SK-N-SH (cell line): ENCODE measurements at regions not wholly inside any gene's neighbourhood (a gene's known extent, or its start where the extent isn't known, plus 50 kb on each side); places are given as distances from the start of the nearest gene placed in this dataset.

Experiments used
- CTCF ChIA-PET: fragments of 300-600, 350-600 bp; formaldehyde crosslinking; extraction: SDS; loops from one replicate; lab custom pipeline; 2021; lab: Yijun Ruan, JAX
- POLR2A ChIA-PET: fragments of 350-600 bp; sonication (Branson Sonifier 250); formaldehyde crosslinking; extraction: SDS; loops from one replicate; lab custom pipeline; 2020; ENCODE audit warnings: antibody characterized with exemption, inconsistent platforms; lab: Yijun Ruan, JAX
- DNase-seq: peaks from one replicate; pipeline ENCODE4 v3.0.0; 2012
- H2AFZ ChIP-seq: fragments of 200-600 bp; sonication (generic); 2 replicates; pipeline ENCODE4 v1.8.1; 2016; ENCODE audit warnings: antibody characterized with exemption, mild to moderate bottlenecking, low read depth
- H3F3A ChIP-seq: fragments of 200-600 bp; sonication (generic); replicated peaks from 2 replicates; pipeline ENCODE3; 2016; ENCODE audit warnings: antibody characterized with exemption, mild to moderate bottlenecking; ENCODE audit not compliant: insufficient read depth
- H3K27ac ChIP-seq, 2 experiments: fragments of 200-500 bp in 1 of 2; fragments of 200-600 bp in 1 of 2; sonication (Bioruptor generic) in 1 of 2; sonication (generic), shearing (Covaris generic) in 1 of 2; 2 replicates each; pipeline versions ENCODE4 v1.5.1 to v1.6.1; 2014 to 2016; ENCODE audit warnings: low read depth in 2 of 2, inconsistent platforms in 1 of 2, low read length in 1 of 2, mild to moderate bottlenecking in 1 of 2, mixed read lengths in 1 of 2
- H3K27me3 ChIP-seq: fragments of 200-600 bp; sonication (generic), shearing (Covaris generic); 2 replicates; pipeline ENCODE4 v1.6.1; 2016; ENCODE audit warnings: mixed run types; ENCODE audit not compliant: insufficient read depth
- H3K36me3 ChIP-seq, 2 experiments: fragments of 200-500 bp in 1 of 2; fragments of 200-600 bp in 1 of 2; sonication (Bioruptor generic) in 1 of 2; sonication (generic) in 1 of 2; replicated peaks in 1 of 2; 2 replicates each; pipeline versions ENCODE3 to v1.5.1; 2014 to 2016; ENCODE audit warnings: low read length in 1 of 2, mild to moderate bottlenecking in 1 of 2; ENCODE audit not compliant: insufficient read depth in 2 of 2, control insufficient read depth in 1 of 2
- H3K4me1 ChIP-seq, 2 experiments: fragments of 200-500 bp in 1 of 2; fragments of 200-600 bp in 1 of 2; sonication (Bioruptor generic) in 1 of 2; sonication (generic), shearing (Covaris generic) in 1 of 2; 2 replicates each; pipeline versions ENCODE4 v1.5.1 to v1.6.1; 2014 to 2016; ENCODE audit warnings: low read depth in 1 of 2, low read length in 1 of 2, mixed run types in 1 of 2; ENCODE audit not compliant: insufficient read depth in 2 of 2, control insufficient read depth in 1 of 2
- H3K4me2 ChIP-seq: fragments of 200-600 bp; sonication (generic), shearing (Covaris generic); 2 replicates; pipeline ENCODE4 v1.6.1; 2017; ENCODE audit warnings: mixed run types
- H3K4me3 ChIP-seq, 2 experiments: fragments of 200-500 bp in 1 of 2; fragments of 200-600 bp in 1 of 2; sonication (Bioruptor generic) in 1 of 2; sonication (generic), shearing (Covaris generic) in 1 of 2; 2 replicates each; pipeline versions ENCODE4 v1.5.1 to v1.8.1; 2014 to 2016; ENCODE audit warnings: low read depth in 2 of 2, inconsistent platforms in 1 of 2, low read length in 1 of 2, mild to moderate bottlenecking in 1 of 2, mixed read lengths in 1 of 2, moderate library complexity in 1 of 2
- H3K79me2 ChIP-seq: fragments of 200-600 bp; sonication (generic); 2 replicates; pipeline ENCODE4 v1.8.1; 2017; ENCODE audit warnings: mild to moderate bottlenecking; ENCODE audit not compliant: insufficient read depth
- H3K9ac ChIP-seq: fragments of 200-600 bp; sonication (generic); 2 replicates; pipeline ENCODE4 v1.6.1; 2017; ENCODE audit warnings: mixed run types
- H3K9me2 ChIP-seq: fragments of 200-600 bp; sonication (generic); 2 replicates; pipeline ENCODE4 v1.6.1; 2017; ENCODE audit warnings: mixed run types
- H3K9me3 ChIP-seq: fragments of 200-600 bp; sonication (generic); 2 replicates; pipeline ENCODE4 v1.6.1; 2017; ENCODE audit warnings: mixed run types, mild to moderate bottlenecking, moderate library complexity
- H4K20me1 ChIP-seq: fragments of 200-600 bp; sonication (generic); 2 replicates; pipeline ENCODE4 v1.6.1; 2017; ENCODE audit warnings: mild to moderate bottlenecking, mixed run types; ENCODE audit not compliant: insufficient read depth
- CHD2 ChIP-seq: fragments of 150-350 bp; IDR thresholded peaks from 2 replicates; pipeline ENCODE4 v1.6.1; 2018; ENCODE audit warnings: low read length; ENCODE audit not compliant: partially characterized antibody
- ELF1 ChIP-seq: IDR thresholded peaks from 2 replicates; pipeline ENCODE4 v1.4.0; 2012
- FOXJ3 ChIP-seq: sonication (generic); formaldehyde crosslinking; IDR thresholded peaks from 2 replicates; pipeline ENCODE4 v1.5.1; 2020; ENCODE audit warnings: mild to moderate bottlenecking, missing genetic modification reagents
- GABPA ChIP-seq: IDR thresholded peaks from 2 replicates; pipeline ENCODE4 v1.4.0; 2012; ENCODE audit warnings: low read depth, mild to moderate bottlenecking
- GATA2 ChIP-seq: sonication (generic); formaldehyde crosslinking; IDR thresholded peaks from 2 replicates; pipeline ENCODE4 v1.5.0; 2020; ENCODE audit warnings: mild to moderate bottlenecking, missing genetic modification reagents
- JUND ChIP-seq: IDR thresholded peaks from 2 replicates; pipeline ENCODE4 v1.4.0; 2012
- MAX ChIP-seq: IDR thresholded peaks from 2 replicates; pipeline ENCODE4 v1.4.0; 2012; ENCODE audit warnings: low read depth
- MEF2A ChIP-seq: IDR thresholded peaks from 2 replicates; pipeline ENCODE4 v1.4.0; 2012; ENCODE audit warnings: low read depth, borderline replicate concordance
- POLR2AphosphoS5 ChIP-seq: IDR thresholded peaks from 2 replicates; pipeline ENCODE4 v1.6.1; 2012; ENCODE audit warnings: low read depth, low read length
- RAD21 ChIP-seq: IDR thresholded peaks from 2 replicates; pipeline ENCODE4 v1.6.1; 2012; ENCODE audit warnings: mild to moderate bottlenecking, low read length
- RCOR1 ChIP-seq: fragments of 150-350 bp; IDR thresholded peaks from 2 replicates; pipeline ENCODE4 v1.6.1; 2017; ENCODE audit warnings: antibody characterized with exemption, low read length
- SMC3 ChIP-seq: IDR thresholded peaks from 2 replicates; pipeline ENCODE4 v1.6.1; 2012; ENCODE audit warnings: low read depth, low read length, improper control_type of control experiment
- TAF1 ChIP-seq: IDR thresholded peaks from 2 replicates; pipeline ENCODE4 v1.6.1; 2012; ENCODE audit warnings: low read depth, mild to moderate bottlenecking, low read length, moderate library complexity, borderline replicate concordance
- TCF12 ChIP-seq: IDR thresholded peaks from 2 replicates; pipeline ENCODE4 v1.4.0; 2012
- TEAD4 ChIP-seq: IDR thresholded peaks from 2 replicates; pipeline ENCODE4 v1.4.0; 2012; ENCODE audit warnings: mild to moderate bottlenecking, borderline replicate concordance; ENCODE audit not compliant: insufficient read depth
- YY1 ChIP-seq: IDR thresholded peaks from 2 replicates; pipeline ENCODE4 v1.4.0; 2012; ENCODE audit warnings: low read depth, mild to moderate bottlenecking
- WGBS: methylation state at CpG from one replicate; pipeline ENCODE4 v1.1.6; 2017; ENCODE audit warnings: low lambda C conversion rate; 5-methylcytosine and 5-hydroxymethylcytosine counted together
- TF ChIP-seq, protein P1 (sequence below): fragments of 150-350 bp; IDR thresholded peaks from 2 replicates; pipeline ENCODE4 v1.6.1; 2016; ENCODE audit warnings: mild to moderate bottlenecking, low read depth, low read length
- TF ChIP-seq, protein P2 (sequence below): fragments of 200-600 bp; sonication (generic); IDR thresholded peaks from 2 replicates; pipeline ENCODE4 v1.6.1; 2017; ENCODE audit warnings: antibody characterized with exemption, mild to moderate bottlenecking, moderate library complexity

DNA sequence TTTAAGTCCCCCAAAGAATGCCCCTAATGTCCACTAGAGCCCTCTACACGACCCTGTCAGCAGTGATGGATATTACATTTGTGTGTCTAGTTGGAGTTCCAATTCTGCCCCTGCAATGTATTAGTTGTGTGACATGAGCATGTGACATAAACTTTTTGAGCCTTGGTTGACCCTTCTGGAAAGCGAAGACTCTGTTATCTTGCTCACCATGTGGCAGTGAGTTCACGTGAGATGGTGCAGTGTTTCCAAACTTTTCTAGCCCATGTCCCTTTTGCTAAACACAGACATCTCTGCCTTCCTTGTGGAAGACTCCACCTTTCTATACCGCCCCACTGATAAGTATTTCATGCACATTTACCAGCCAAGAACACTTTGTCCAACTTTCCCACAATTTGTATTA is 87.0 kb upstream of the BOD1 start (continued):
- TF ChIP-seq, protein P1, sequence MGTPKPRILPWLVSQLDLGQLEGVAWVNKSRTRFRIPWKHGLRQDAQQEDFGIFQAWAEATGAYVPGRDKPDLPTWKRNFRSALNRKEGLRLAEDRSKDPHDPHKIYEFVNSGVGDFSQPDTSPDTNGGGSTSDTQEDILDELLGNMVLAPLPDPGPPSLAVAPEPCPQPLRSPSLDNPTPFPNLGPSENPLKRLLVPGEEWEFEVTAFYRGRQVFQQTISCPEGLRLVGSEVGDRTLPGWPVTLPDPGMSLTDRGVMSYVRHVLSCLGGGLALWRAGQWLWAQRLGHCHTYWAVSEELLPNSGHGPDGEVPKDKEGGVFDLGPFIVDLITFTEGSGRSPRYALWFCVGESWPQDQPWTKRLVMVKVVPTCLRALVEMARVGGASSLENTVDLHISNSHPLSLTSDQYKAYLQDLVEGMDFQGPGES = no peak
- TF ChIP-seq RCOR1 = no peak
- TF ChIP-seq, all 33 proteins: peak for 0

DNA sequence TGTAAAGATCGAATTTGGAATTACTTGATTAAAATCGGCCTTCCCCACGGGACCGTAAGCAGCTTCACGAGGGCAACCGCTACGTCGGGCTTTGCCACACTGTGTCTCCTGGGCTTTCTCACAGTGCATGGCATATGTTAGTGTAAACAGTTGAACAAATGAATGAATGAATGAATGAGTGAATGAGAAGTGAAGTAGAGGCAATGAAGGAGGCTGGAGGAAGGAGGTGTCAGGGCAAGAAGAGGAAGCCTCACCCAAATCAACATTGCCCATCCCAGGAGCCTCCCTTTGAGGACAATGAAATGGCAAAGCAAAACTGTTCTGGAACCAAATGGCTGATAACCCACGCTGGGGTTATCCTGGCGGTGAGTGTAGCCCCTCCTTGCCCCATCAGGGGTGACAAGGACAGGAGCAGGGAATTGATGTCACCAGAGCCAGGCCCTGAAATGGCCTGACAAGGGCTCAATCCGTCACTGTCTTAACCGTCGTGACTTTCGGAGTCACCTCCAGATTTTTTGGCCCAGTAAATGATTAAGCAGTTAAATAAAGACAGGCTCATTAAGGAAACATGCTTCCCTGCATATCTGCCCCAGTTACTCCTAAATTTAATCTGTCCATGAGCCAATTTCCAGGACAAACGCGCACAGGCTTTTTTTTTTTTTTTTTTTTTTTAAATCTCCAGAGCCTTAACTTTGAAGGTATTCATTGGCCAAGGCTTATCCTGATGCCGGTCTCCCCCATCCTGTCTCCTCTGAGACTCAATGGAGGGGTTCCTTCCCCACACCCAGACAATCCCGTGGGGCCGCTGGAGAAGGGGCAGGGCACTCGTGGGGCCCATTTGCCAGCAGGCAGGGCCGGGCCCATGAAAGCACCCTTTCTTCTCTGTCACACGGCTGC is 88.4 kb upstream of the BOD1 start:
- Histone ChIP-seq H3F3A (no peaks in the 10 kb centered on the region), H3K4me2 (no peak overlapping the region), H3K4me1 (peaks cover 0 to 43% of the 10 kb centered on the region in 2 experiments; a peak in 1 of 4 replicates), H2AFZ (no peak overlapping the region), H3K27me3 (no peaks in the 10 kb centered on the region), H3K4me3 (no peak overlapping the region), H4K20me1 (no peaks in the 10 kb centered on the region), H3K36me3 (no peaks in the 10 kb centered on the region), H3K9ac (no peak overlapping the region), H3K9me3 (no peaks in the 10 kb centered on the region), H3K79me2 (no peaks in the 10 kb centered on the region), H3K27ac (no peak overlapping the region), H3K9me2 (no peaks in the 10 kb centered on the region)
- ChIA-PET CTCF (interaction anchor here (1.0 kb wide), 1 partner anchor 45 kb away, joined by 3 read pairs; no protein-coding TSS in a partner anchor), POLR2A (no interaction called here)
- 77% methylated on average over 22 of the region's 22 CpGs for WGBS
- DNase-seq = no peak
- no peak for TF ChIP-seq FOXJ3 (CRISPR knock-in tag)
- no peak for TF ChIP-seq CHD2
- TF ChIP-seq POLR2AphosphoS5 = no peak
- TF ChIP-seq TEAD4 = no peak
- TF ChIP-seq ELF1 = no peak
- TF ChIP-seq TAF1 = no peak
- no peak for TF ChIP-seq MEF2A
- no peak for TF ChIP-seq JUND
- TF ChIP-seq YY1 = no peak
- TF ChIP-seq, protein P2, sequence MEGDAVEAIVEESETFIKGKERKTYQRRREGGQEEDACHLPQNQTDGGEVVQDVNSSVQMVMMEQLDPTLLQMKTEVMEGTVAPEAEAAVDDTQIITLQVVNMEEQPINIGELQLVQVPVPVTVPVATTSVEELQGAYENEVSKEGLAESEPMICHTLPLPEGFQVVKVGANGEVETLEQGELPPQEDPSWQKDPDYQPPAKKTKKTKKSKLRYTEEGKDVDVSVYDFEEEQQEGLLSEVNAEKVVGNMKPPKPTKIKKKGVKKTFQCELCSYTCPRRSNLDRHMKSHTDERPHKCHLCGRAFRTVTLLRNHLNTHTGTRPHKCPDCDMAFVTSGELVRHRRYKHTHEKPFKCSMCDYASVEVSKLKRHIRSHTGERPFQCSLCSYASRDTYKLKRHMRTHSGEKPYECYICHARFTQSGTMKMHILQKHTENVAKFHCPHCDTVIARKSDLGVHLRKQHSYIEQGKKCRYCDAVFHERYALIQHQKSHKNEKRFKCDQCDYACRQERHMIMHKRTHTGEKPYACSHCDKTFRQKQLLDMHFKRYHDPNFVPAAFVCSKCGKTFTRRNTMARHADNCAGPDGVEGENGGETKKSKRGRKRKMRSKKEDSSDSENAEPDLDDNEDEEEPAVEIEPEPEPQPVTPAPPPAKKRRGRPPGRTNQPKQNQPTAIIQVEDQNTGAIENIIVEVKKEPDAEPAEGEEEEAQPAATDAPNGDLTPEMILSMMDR = no peak
- no peak for TF ChIP-seq MAX
- TF ChIP-seq TCF12 = no peak
- TF ChIP-seq GABPA = no peak
- no peak for TF ChIP-seq RAD21
- TF ChIP-seq GATA2 (CRISPR knock-in tag) = no peak
- TF ChIP-seq SMC3 = no peak
